GM21723 (cell line): ENCODE measurements at regions not wholly inside any gene's neighbourhood (a gene's known extent, or its start where the extent isn't known, plus 50 kb on each side); places are given as distances from the start of the nearest gene placed in this dataset.

ENCODE experiments used
- ATAC-seq: cut with Tn5 transposase; IDR thresholded peaks from one replicate; pipeline ENCODE4 v1.9.1; 2021; ENCODE audit warnings: mild to moderate bottlenecking, moderate library complexity; ENCODE audit not compliant: unreplicated experiment

DNA sequence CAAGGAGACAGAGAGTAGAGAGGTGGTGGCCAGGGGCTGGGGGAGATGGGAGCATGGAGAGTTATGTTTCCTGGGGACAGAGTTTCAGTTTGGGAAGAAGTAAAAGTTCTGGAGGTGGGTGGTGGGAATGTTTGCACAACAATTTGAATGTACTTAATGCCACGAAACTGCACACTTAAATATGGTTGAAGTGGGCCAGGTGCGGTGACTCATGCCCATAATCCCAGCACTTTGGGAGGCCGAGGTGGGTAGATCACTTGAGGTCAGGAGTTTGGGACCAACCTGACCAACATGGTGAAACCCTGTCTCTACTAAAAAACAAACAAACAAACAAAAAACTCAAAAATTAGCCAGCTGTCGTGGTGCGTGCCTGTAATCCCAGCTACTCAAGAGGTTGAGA lies 137.2 kb downstream of the PFKFB3 start:
- no peak for ATAC-seq

DNA sequence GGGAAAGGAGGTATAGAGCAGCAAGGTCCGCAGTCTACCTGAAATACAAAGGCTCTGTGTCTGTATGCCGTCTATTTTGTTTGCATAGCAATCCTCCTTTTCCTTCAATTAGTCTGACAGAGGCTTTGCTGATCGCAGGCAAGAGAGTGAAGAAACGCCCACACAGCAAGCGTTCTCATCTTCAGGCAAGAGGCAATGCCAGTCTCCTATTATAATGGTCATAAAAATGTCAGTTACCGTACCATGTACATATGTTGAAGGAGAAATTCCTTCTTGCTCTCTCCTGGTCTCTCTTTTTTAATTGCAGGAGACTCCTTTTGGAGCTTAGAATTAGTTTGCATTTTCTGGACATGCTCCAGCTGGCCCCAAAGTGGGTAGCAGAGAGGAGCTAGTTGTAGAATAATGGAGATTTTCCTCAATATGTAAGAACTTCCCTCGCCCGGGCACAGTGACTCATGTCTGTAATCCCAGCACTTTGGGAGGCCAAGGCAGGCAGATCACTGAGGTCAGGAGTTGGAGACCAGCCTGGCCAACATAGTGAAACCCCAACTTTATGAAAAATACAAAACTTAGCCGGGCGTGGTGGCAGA lies 139.5 kb downstream of the PFKFB3 start:
- no peak for ATAC-seq

DNA sequence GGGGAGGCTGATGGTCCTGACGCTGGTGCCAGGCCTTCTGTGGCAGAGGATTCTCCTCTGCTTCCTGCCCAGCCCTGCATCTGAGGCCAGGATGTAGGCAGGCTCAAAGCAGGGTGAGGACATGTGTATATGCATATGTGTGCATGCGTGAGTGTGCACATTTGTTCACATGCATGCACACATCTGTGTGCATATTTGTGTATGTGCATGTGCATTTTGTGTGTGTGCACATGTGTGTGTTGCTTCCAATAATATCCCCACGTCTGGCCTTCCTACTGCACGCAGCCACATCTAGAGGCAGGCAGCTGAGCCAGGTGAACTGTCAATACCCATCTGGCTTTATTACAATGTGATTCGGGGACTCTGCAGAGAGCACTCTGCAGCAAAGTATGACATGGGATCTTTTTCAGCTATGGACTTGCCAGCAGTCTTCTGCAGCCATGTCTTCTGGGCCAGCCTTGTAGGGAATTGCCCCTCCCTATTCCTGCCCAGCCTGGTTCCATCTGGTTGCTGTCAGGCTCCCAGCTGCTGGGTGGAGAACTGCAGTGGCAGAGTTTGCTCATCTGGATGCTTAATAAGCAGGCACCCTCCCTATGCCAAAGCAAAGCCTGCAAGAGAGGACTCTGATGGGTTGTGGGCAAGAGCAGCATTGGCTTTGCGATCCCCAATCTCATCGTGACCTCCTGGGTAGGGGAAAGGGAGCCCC lies 140.7 kb downstream of the PFKFB3 start:
- ATAC-seq = no peak

DNA sequence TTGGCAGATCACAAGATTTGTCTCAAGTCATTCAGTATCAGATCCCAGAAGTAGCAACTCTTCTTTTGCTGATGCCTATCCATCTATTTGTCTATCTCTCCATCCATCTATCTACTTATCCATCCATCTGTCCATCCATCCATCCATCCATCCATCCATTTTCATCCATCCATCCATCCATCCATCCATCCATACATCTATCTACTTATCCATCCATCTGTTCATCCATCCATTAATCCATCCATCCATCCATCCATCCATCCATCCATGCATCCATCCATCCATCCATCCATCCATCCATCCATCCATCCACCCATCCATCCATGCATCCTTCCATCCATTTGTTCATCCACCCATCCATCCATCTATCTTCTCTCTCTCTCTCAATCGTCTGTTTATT lies 142.7 kb downstream of the PFKFB3 start:
- ATAC-seq = no peak

DNA sequence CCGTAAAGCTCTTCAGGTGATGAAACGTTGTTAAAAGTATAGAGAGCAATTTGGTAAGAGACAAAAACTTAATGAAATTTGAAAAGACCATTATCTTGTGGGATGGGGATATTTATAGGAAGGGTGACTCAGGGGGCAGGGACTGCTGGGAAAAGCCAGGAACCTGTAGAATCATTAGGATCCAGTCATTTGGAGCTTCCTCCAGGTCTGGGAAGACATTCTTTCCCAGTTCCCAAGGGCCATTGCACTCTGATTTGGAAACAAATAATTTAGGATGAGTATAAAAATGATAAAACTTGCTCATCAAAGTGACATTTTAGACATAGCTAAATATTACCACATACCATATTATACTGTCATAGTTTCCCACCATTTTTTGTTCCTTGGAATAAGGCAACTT lies 143.9 kb downstream of the PFKFB3 start:
- no peak for ATAC-seq

DNA sequence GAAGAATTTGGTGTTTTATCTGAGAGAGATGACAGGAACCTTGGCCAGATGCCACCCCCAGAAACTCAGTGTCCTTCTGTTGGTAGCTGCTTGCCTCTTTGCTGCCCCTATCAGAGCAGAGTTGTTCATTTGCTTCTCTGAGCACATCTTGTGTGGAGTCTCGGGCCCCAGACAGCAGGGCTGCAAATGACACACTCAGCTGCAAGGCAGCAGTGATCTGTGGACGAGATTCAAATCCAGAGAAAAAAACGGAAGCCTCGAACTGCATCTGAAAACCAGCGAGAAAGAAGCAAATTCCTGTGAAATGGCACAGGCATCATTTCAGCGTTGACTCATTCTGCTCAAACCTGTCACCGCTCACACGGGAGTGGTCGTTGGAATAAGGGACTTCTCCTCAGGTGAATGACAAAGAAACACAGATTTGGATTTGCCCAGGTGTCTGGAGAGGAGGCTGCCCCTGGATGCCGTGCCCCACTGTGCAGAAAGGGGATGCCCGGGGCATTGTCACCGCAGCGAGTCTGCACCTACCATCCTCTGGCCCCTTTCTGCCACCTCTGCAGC lies 144.7 kb downstream of the PFKFB3 start:
- peak; percentile 39 for ATAC-seq

DNA sequence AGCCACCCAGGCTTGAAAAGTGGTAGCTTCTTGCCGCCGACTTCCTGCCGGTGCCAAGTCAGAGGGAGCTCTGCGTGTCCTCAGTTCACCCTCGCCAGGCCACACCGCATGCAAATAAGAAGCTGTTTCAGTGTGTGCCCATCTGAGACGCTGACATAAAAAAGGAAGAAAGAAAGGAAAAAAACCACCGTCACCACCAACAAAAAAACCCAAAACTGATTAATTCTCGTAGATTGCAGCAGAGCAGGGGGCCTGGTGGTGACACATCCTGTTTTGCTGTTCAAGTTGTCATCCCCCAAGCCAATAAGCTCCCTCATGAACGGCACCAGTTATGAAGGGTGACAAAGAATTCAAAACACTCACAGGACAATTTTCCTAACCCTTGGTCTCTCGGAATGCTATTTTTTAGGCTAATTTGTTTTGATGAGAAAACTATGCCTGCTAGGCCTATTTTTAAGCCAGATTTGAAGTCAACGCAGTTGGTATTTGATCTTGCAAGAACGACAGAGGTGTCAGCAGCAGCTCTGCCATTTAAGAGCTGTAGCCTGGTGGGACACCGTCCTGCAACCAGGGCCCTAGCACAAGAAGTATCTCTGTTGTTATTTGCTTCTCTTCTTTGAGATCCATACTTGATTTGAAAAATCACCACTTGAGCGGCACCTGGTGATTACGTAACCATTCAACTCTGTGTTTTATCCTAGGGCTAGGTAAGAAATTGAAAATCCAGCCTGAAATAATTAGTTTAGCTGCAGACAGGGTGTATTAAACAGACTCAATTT lies 145.6 kb downstream of the PFKFB3 start:
- ATAC-seq = peak; percentile 89

DNA sequence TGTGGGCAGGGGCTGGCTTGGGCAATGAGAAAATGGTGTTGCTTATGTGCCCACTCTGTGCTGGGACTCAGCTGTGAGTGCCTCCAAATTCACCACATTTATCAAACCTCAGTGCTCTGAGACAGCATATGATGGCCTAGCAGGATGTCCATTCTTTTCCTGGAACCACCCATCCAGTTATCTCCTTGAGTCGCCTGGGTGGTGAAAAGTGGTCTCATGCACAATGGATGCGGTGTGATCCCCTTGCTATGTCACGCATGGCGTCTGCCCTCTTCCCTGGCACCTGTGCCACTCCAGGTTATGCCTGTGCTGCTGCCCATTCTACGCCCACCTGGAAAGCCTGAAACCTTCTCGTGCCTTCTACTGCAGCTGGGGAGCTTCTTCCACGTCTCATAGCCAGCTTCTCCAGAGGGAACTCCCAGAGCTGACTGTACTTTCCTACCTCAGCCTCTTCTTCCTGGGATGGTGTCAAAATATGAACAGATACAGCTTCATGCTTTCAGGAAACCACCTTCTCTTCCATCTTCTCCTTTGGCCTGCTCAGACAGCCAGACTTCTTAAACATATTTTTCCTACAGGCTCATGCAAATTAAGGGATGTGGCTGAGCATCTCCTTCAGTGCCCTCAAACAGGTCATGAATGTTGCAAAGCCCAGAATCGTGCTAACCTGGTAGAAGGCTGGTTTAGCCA lies 147.3 kb downstream of the PFKFB3 start:
- ATAC-seq = no peak

DNA sequence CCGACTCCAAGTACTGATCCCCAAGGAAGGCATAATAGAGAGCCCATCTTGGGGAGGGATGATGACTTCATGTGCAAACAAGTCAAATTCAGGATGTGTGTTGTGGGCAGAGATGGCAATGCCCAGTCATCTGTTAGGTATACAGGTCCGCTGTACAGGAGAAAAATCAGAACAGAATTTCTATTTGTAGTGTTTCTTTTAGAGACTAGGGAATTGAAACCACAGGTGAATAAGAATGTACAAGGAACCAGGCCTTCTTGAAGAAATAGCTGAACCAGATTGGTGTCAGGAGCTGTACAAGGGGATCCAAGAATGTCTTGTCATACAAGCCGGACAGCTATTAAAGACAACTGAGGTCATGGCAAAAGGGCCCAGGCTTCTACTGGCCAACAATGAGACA lies 147.9 kb downstream of the PFKFB3 start:
- no peak for ATAC-seq

DNA sequence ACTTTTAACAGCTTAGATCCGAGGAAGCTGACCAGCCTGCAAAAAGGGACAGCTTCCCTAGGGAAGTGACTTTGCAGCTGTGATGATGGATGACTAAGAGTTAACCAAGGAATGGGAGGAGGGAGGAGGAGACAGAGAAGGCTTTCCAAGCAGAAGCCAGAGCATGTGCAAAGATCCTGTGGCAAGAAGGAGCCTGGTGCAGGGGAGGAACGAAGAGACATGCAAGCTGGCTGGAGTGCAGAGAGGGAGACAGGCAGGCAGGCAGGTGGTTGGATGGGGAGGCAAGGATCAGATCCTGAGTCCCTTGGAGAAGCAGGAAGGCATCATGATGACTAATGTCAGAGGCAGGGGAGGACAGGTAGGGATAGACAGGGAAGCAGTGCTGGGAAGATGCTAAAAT lies 148.8 kb downstream of the PFKFB3 start:
- no peak for ATAC-seq

DNA sequence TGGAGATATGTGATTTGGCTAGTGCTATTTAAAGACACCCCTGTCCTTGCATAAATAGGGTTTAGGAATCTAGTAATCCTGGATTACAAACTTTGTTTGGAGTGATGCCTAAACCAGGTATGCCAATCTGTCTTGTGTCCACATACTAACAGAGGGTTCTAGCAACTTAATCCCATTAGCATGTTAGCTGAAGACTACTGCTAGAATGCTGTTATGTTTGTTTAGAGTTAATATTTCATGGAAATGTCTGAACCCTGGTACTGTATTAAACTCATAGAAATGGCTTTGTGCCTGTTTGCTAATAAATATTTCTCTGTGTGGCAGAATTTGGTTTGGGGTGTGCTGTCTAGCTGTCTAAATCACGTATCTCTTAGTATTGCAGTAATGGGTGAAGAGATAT lies 150.8 kb downstream of the PFKFB3 start:
- ATAC-seq = no peak

DNA sequence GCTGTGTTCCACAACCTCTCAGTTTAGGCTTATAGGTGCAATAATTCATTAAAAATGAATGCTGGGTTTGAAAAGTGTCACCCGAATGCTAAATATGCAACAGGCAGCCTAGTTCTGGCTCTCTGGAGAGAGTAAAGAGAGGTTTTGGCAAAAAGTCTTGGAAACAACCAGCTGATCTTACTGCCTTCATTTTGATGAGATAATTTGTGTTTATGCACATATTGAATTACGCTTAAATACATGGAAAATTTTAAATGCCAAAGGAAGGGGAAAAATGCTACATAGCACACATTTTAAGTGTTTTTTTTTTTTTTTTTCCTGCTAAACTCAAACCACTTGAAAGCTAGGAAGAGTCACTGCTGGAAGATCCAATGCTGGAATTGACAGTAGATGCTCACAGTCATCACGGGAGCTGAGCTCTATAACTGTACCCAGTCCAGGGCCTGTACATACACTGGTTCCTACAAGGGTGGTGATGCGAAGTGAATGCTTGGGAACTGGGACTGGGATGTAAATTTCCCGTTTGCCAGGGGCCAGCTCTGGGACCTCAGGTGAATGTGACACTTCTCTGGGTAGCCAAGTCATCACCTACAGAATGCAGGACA lies 151.5 kb downstream of the PFKFB3 start:
- no peak for ATAC-seq

DNA sequence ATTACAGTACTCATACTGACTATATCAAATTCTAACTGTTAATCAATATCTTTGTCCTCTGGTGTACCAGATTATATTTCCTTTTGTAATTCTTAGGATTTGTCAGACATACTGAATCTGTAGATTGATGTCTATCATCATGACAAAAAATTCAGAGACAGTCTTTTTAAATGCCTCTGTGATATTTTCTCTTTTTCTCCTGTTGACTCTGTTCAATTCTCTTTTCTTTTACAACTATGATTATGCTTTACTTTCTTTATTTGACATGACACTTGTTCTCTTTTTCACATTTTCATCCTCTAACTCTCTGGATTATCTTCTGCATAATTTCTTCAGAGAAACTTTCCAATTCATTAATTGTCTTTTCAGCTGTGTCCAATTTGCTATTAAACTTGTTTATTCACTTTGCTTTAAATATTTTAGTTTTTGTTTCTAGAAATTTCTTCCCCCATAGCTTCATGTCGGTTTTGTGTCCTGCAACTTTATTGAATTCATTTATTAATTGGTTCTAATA lies 153.6 kb downstream of the PFKFB3 start:
- no peak for ATAC-seq

DNA sequence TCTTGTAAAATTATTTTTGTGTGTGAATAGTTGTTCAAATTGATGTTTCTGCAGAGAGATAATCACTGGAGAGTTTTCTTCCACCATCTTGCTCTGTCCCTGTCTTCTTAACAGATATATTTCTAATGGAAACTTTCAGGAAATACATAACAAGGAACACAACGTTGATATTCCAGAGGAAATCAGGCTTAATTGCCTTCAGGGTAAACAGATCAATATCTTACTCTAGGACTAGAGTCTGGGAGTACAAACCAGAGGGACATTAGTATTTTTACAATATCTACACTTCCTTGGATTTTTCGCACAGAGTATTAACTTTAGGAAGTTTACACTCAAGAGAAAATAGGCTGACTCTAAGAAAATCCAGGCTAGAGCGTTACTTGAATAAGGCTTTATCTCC lies 159.1 kb downstream of the PFKFB3 start:
- ATAC-seq = no peak

DNA sequence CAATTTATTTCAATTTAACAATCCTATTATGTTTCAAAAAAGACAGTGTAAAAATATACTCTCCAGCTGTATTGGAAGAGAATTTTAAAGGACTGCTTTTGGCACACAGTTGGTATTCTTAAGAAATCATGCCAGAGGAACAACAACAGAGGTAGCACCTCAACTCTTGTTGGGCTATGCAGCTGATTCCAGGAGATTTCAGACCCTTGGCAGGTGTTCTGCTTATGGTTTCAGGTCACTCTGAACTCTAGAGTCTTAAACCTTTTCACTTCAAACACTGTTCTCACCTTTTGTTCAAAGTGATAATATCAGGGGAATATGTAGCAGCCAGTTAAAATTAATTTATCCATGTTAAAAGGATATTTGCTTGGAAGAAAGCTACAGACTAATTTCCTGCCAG lies 160.1 kb downstream of the PFKFB3 start:
- no peak for ATAC-seq

DNA sequence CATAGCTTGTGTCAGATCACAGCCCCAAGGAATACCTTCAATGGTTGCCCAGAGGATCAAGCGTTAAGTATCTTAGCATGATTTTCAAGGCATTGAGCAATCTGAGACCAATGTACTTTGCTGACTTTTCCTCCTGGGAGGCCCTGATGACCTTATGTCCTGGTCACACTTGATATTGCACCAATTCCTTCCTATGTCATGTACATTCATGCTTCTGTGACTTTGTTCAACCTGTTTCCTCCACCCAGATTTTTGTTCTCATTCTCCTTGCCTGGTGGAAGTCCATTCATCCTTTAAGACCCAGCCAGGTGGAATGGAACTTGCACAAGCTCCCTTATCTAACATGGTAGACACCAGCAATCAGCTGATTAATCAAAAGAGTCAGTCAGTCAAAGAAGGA lies 160.8 kb downstream of the PFKFB3 start:
- ATAC-seq = no peak

DNA sequence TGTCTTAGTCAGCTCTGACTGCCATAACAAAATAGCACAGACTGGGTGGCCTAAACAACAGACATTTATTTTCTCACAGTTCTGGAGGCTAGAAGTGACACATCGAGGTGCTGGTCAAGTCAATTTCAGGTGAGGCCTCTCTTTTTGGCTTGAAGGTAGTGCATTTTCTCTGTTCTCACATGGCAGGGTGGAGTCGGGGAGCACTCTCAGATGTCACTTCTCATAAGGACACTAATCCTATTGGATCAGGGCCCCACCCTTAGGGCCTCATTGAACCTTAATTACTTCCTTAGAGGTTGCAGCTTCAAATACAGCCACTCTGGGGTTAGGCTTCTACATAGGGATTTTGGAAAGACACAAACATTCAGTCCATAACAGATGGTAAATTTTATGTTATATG lies 161.6 kb downstream of the PFKFB3 start:
- no peak for ATAC-seq

DNA sequence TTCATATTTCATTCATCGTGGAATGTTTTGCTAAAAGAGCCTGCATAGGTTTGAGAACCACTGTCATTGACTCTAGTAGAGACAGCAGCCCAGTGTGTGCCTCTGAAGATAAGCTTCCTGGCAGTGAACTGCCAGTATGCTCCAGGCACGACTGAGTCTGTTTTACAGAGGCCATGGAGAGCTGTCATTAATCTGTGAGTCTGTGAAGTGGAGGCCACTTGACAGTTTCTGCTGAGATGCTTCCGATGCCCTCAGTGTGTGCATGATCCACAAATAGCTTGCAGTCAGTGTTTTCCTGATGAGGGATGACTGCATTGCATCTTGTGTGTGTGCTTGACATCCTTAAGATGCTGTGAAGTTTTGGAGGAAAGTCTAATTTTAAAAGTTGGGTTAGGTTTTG lies 162.2 kb downstream of the PFKFB3 start:
- ATAC-seq = no peak

DNA sequence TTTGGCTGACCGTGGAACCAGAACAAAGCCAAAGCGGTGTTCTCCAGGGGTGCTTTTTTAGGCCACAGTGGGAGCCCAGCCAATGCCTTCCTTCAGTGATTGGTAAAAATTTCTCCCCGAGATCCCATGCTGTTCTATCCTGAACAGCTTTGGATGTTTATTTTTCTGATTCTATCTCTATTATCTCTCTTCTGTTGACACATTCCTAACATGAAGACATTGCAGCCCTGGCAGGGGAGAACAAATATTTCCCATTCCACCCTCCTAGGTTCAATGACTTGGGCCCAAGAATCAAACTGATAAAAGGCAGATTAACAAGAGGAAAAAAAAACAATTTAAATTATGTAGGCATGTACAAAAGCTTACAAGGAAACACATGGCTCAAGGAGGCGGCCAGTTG lies 162.7 kb downstream of the PFKFB3 start:
- no peak for ATAC-seq
